ENCODE measurements at regions not wholly inside any gene's neighbourhood (a gene's known extent, or its start where the extent isn't known, plus 50 kb on each side); places are given as distances from the start of the nearest gene placed in this dataset.

- TF ChIP-seq CTCF (conservative IDR thresholded peaks at IDR 0.05) (no peak), EZH2 (IDR thresholded peaks at IDR 0.05; ENCODE audit: low read depth) (no peak)
Observed at GRCh38 chr14:34003691-34004090, 52.8 kb upstream of the EGLN3 start.
